Keratinocyte (primary cell): ENCODE measurements at regions not wholly inside any gene's neighbourhood (a gene's known extent, or its start where the extent isn't known, plus 50 kb on each side); places are given as distances from the start of the nearest gene placed in this dataset.

Experiments
- DNase-seq: peaks from one replicate; pipeline ENCODE4 v3.0.0-alpha.2; 2011; ENCODE audit warnings: low read depth, missing footprints, low spot score
- FAIRE-seq: peaks from 2 replicates; lab custom pipeline; 2011; peaks lifted over from hg19 to GRCh38; lab: Jason Lieb, UNC
- H2AFZ ChIP-seq: 2 replicates; pipeline ENCODE4 v1.6.0; 2012; ENCODE audit warnings: low read length, control low read depth, inconsistent platforms; ENCODE audit not compliant: control insufficient read depth
- H3K27ac ChIP-seq: 2 replicates; pipeline ENCODE4 v1.5.1; 2011; ENCODE audit warnings: low read length; ENCODE audit not compliant: control insufficient read depth, insufficient read depth
- H3K27me3 ChIP-seq: 3 replicates; pipeline ENCODE4 v1.6.0; 2011; ENCODE audit warnings: low read length; ENCODE audit not compliant: control insufficient read depth, insufficient read depth; ENCODE audit errors: extremely low read depth
- H3K36me3 ChIP-seq, 2 experiments: 2 replicates in 1 of 2; 3 replicates in 1 of 2; pipeline ENCODE4 v1.5.1; 2011; ENCODE audit warnings: low read length in 2 of 2, mild to moderate bottlenecking in 1 of 2; ENCODE audit not compliant: control insufficient read depth in 2 of 2, insufficient read depth in 2 of 2; ENCODE audit errors: extremely low read depth in 1 of 2
- H3K4me1 ChIP-seq: 3 replicates; pipeline ENCODE4 v1.5.1; 2011; ENCODE audit warnings: low read length; ENCODE audit not compliant: control insufficient read depth, insufficient read depth; ENCODE audit errors: extremely low read depth
- H3K4me2 ChIP-seq: 3 replicates; pipeline ENCODE4 v1.6.0; 2011; ENCODE audit warnings: low read depth, low read length; ENCODE audit not compliant: control insufficient read depth, insufficient read depth; ENCODE audit errors: extremely low read depth
- H3K4me3 ChIP-seq, 3 experiments: fragments of 200-600 bp in 1 of 3; sonication (generic) in 1 of 3; 2 replicates in 2 of 3; 3 replicates in 1 of 3; pipeline ENCODE4 v1.5.1; 2011 to 2016; ENCODE audit warnings: low read length in 3 of 3, mild to moderate bottlenecking in 3 of 3, control low read depth in 2 of 3, inconsistent platforms in 1 of 3, low read depth in 1 of 3, mixed read lengths in 1 of 3, mixed run types in 1 of 3, moderate library complexity in 1 of 3; ENCODE audit not compliant: control insufficient read depth in 2 of 3, insufficient read depth in 2 of 3; ENCODE audit errors: extremely low read depth in 1 of 3
- H3K79me2 ChIP-seq: 2 replicates; pipeline ENCODE4 v1.6.0; 2012; ENCODE audit warnings: low read length; ENCODE audit not compliant: control insufficient read depth, insufficient read depth
- H3K9ac ChIP-seq: 3 replicates; pipeline ENCODE4 v1.6.0; 2011; ENCODE audit warnings: low read length; ENCODE audit not compliant: control insufficient read depth, insufficient read depth; ENCODE audit errors: extremely low read depth
- H3K9me1 ChIP-seq: 3 replicates; pipeline ENCODE4 v1.6.0; 2011; ENCODE audit warnings: low read length; ENCODE audit not compliant: control insufficient read depth, insufficient read depth; ENCODE audit errors: extremely low read depth
- H3K9me3 ChIP-seq: 2 replicates; pipeline ENCODE4 v1.5.1; 2012; ENCODE audit warnings: low read depth, low read length; ENCODE audit not compliant: control insufficient read depth
- H4K20me1 ChIP-seq: 3 replicates; pipeline ENCODE4 v1.6.0; 2011; ENCODE audit warnings: low read length; ENCODE audit not compliant: control insufficient read depth, insufficient read depth; ENCODE audit errors: extremely low read depth
- EZH2 ChIP-seq: IDR thresholded peaks from one replicate; pipeline ENCODE4 v1.6.1; 2012; ENCODE audit warnings: inconsistent platforms, mild to moderate bottlenecking, low read length, moderate library complexity
- dilution Hi-C: fragments of 300-500 bp; cut with MboI; formaldehyde crosslinking; loops from one replicate; pipeline ENCODE4 v1.7.0; 2020; ENCODE audit warnings: low sequenced_read_pairs; ENCODE audit not compliant: extremely low pct_ligation_motif_present
- TF ChIP-seq, protein P1 (sequence below), 3 experiments: IDR thresholded peaks in 1 of 3; conservative IDR thresholded peaks in 1 of 3; optimal IDR thresholded peaks in 1 of 3; 2 replicates in 2 of 3; 3 replicates in 1 of 3; pipeline versions ENCODE3 to v1.5.1; 2011; ENCODE audit warnings: low read length in 3 of 3, mild to moderate bottlenecking in 3 of 3, moderate library complexity in 2 of 3, control low read depth in 1 of 3, inconsistent platforms in 1 of 3; ENCODE audit not compliant: insufficient read depth in 2 of 3; ENCODE audit errors: extremely low read depth in 1 of 3

DNA sequence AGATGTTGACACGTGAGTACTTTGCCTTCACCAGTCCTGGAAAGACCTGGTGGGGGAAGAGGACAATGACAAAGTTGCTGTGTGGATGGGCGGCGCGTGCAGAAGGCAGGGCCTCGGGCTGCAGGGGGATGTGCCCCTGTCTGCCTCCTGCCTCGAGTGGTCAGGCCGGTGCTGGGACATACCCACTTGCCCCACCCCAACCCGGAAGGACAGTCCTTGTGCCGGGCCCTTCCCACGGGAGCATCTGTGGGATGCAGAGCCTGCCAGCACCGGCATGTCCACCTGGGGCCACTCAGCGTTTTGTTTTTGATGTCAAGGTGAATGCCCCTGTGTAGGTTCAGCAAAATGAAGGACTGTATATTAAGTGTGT is 60.5 kb upstream of the BHLHE23 start:
- Histone ChIP-seq H4K20me1 (no peaks in the 10 kb centered on the region), H3K27ac (no peak overlapping the region), H3K27me3 (peaks cover 12% of the 10 kb centered on the region), H3K9me1 (no peaks in the 10 kb centered on the region), H3K4me2 (no peak overlapping the region), H3K4me1 (no peaks in the 10 kb centered on the region), H2AFZ (no peak overlapping the region), H3K9ac (no peak overlapping the region), H3K36me3 (no peaks in the 10 kb centered on the region), H3K9me3 (no peaks in the 10 kb centered on the region), H3K4me3 (no peak overlapping the region), H3K79me2 (no peaks in the 10 kb centered on the region)
- DNase-seq: no peak
- TF ChIP-seq EZH2: no peak
- TF ChIP-seq, protein P1, sequence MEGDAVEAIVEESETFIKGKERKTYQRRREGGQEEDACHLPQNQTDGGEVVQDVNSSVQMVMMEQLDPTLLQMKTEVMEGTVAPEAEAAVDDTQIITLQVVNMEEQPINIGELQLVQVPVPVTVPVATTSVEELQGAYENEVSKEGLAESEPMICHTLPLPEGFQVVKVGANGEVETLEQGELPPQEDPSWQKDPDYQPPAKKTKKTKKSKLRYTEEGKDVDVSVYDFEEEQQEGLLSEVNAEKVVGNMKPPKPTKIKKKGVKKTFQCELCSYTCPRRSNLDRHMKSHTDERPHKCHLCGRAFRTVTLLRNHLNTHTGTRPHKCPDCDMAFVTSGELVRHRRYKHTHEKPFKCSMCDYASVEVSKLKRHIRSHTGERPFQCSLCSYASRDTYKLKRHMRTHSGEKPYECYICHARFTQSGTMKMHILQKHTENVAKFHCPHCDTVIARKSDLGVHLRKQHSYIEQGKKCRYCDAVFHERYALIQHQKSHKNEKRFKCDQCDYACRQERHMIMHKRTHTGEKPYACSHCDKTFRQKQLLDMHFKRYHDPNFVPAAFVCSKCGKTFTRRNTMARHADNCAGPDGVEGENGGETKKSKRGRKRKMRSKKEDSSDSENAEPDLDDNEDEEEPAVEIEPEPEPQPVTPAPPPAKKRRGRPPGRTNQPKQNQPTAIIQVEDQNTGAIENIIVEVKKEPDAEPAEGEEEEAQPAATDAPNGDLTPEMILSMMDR (optimal IDR thresholded peaks at IDR 0.05 in 1 of 3, IDR thresholded peaks at IDR 0.05 in 1 of 3, conservative IDR thresholded peaks at IDR 0.05 in 1 of 3; ENCODE audit: extremely low read depth in 1 of 3, insufficient read depth in 2 of 3, low read length in 3 of 3): no peak
- no peak for FAIRE-seq
- dilution Hi-C loops: no loop called here

DNA sequence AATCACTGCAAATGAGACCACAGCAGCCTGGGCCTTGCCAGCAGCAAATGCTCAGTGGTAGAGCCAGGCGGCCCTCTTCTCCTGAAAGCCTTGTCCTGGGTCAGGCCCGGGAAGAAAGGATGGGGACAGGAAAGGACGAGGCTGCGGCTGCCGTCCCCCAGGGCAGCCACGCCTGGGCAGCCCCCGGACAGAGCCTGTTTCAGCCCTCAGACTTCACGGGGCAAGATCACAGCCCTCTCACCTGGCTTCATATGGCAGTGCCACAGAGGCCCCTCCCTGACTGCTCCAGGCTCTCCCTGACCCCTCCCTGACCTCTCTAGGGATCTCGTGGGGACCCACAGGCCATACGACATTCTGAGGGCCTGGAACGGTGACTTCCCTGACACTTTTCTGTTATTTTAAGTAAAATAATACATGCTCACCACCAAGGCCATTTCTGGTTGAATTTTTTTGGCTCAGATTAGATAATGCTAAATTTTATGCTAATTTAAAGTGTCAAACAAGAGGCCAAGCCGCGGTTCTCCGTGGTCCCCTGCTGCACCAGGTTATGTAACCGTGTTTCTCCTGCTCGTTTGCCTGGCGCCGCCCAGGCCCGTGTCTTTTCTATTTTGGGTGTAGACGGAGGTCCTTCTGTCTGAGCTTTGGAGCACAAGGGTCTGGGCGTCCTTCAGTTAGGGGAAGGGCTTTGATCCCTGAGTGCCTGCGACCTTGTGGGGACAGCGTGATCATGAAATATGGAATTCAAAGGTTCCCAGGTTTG is 59.9 kb upstream of the BHLHE23 start:
- TF ChIP-seq, protein P1 (optimal IDR thresholded peaks at IDR 0.05 in 1 of 3, IDR thresholded peaks at IDR 0.05 in 1 of 3, conservative IDR thresholded peaks at IDR 0.05 in 1 of 3; ENCODE audit: extremely low read depth in 1 of 3, insufficient read depth in 2 of 3, low read length in 3 of 3): no peak
- TF ChIP-seq EZH2: no peak
- Histone ChIP-seq H3K9me3 (peaks cover 3% of the 10 kb centered on the region), H2AFZ (no peak overlapping the region), H3K27ac (no peak overlapping the region), H3K9me1 (no peaks in the 10 kb centered on the region), H4K20me1 (no peaks in the 10 kb centered on the region), H3K4me2 (no peak overlapping the region), H3K4me1 (no peaks in the 10 kb centered on the region), H3K79me2 (no peaks in the 10 kb centered on the region), H3K4me3 (no peak overlapping the region), H3K27me3 (peaks cover 11% of the 10 kb centered on the region), H3K36me3 (no peaks in the 10 kb centered on the region), H3K9ac (no peak overlapping the region)
- no peak for FAIRE-seq
- dilution Hi-C loops: no loop called here
- no peak for DNase-seq
